Activated CD8-positive, alpha-beta memory T cell treated with anti-CD3 and anti-CD28 coated beads for 4 hours (primary cell): ENCODE measurements at regions not wholly inside any gene's neighbourhood (a gene's known extent, or its start where the extent isn't known, plus 50 kb on each side); places are given as distances from the start of the nearest gene placed in this dataset.
"Not testable (repeated sequence)": the region's sequence is repeated elsewhere in the genome, so short reads cannot be mapped to it uniquely, and the experiment has no call there.

ENCODE experiments used
- DNase-seq, 2 donors: peaks; one replicate each; pipeline ENCODE4 v3.0.0-alpha.2; 2020; ENCODE audit warnings: low read depth in 2 of 2

GRCh38 chr21:5065240-5066211 is 5455.9 kb upstream of the TPTE start:
- DNase-seq = peak; percentile 53 to 54

GRCh38 chr21:5066682-5067251 is 5454.6 kb upstream of the TPTE start:
- not testable (repeated sequence) for DNase-seq

- not testable (repeated sequence) for DNase-seq
These were observed 5453.9 kb upstream of the TPTE start for GRCh38 chr21:5067326-5068048.

GRCh38 chr21:5068649-5069048 is 5452.7 kb upstream of the TPTE start:
- not testable (repeated sequence) for DNase-seq

GRCh38 chr21:5071180-5071579 is 5450.2 kb upstream of the TPTE start:
- DNase-seq = not testable (repeated sequence)

GRCh38 chr21:5076854-5077253 is 5444.5 kb upstream of the TPTE start:
- not testable (repeated sequence) for DNase-seq

GRCh38 chr21:5079361-5079760 is 5442.0 kb upstream of the TPTE start:
- DNase-seq = not testable (repeated sequence)

- not testable (repeated sequence) for DNase-seq
These were observed 5441.4 kb upstream of the TPTE start for GRCh38 chr21:5080015-5080414.

GRCh38 chr21:5084246-5084645 is 5437.1 kb upstream of the TPTE start:
- not testable (repeated sequence) for DNase-seq

- not testable (repeated sequence) for DNase-seq
These were observed 5435.9 kb upstream of the TPTE start for GRCh38 chr21:5085456-5085855.

- DNase-seq = not testable (repeated sequence)
These were observed 5435.0 kb upstream of the TPTE start for GRCh38 chr21:5086416-5086815.

- DNase-seq = not testable (repeated sequence)
These were observed 5432.6 kb upstream of the TPTE start for GRCh38 chr21:5088820-5089219.

GRCh38 chr21:5089399-5090089 is 5431.8 kb upstream of the TPTE start:
- not testable (repeated sequence) for DNase-seq

GRCh38 chr21:5090132-5091079 is 5431.0 kb upstream of the TPTE start:
- not testable (repeated sequence) for DNase-seq

- DNase-seq = not testable (repeated sequence)
These were observed 5430.1 kb upstream of the TPTE start for GRCh38 chr21:5091274-5091673.

GRCh38 chr21:5095628-5096027 is 5425.8 kb upstream of the TPTE start:
- not testable (repeated sequence) for DNase-seq

- DNase-seq = not testable (repeated sequence)
These were observed 5423.2 kb upstream of the TPTE start for GRCh38 chr21:5098010-5098743.

- not testable (repeated sequence) for DNase-seq
These were observed 5420.7 kb upstream of the TPTE start for GRCh38 chr21:5100604-5101174.

GRCh38 chr21:5101749-5102148 is 5419.6 kb upstream of the TPTE start:
- DNase-seq = peak; percentile 57 to 76
